Omental fat pad (tissue), 3 donors: ENCODE measurements at regions not wholly inside any gene's neighbourhood (a gene's known extent, or its start where the extent isn't known, plus 50 kb on each side); places are given as distances from the start of the nearest gene placed in this dataset.

Source experiments
- ATAC-seq: fragments of 150-250 bp; one replicate; pipeline ENCODE4 v1.9.1; 2016; ENCODE audit warnings: mild to moderate bottlenecking, moderate library complexity; ENCODE audit not compliant: low FRiP score
- DNase-seq: peaks from one replicate; pipeline ENCODE4 v3.0.0-alpha.2; 2019; ENCODE audit warnings: low spot score
- CTCF ChIP-seq, 3 donors: fragments of 450-650 bp; IDR thresholded peaks; one replicate each; pipeline ENCODE4 v1.5.1; 2016 to 2017; ENCODE audit warnings: antibody characterized with exemption in 3 of 3, mild to moderate bottlenecking in 3 of 3, moderate library complexity in 2 of 3

- TF ChIP-seq CTCF (IDR thresholded peaks at IDR 0.05): no peak
- no peak for ATAC-seq
- DNase-seq: no peak
Measured at GRCh38 chr11:119856681-119857485, 127.9 kb upstream of the NECTIN1 start.

GRCh38 chr11:119855066-119855465 lies 126.1 kb upstream of the NECTIN1 start:
- no peak for DNase-seq
- TF ChIP-seq CTCF (IDR thresholded peaks at IDR 0.05): no peak
- no peak for ATAC-seq

GRCh38 chr11:119854521-119854920 lies 125.5 kb upstream of the NECTIN1 start:
- DNase-seq: no peak
- TF ChIP-seq CTCF (IDR thresholded peaks at IDR 0.05): no peak
- no peak for ATAC-seq

GRCh38 chr11:119853581-119854360 lies 124.8 kb upstream of the NECTIN1 start:
- DNase-seq (no peak), ATAC-seq (no peak)
- no peak for TF ChIP-seq CTCF (IDR thresholded peaks at IDR 0.05)

GRCh38 chr11:119852741-119853140 lies 123.7 kb upstream of the NECTIN1 start:
- DNase-seq (no peak), ATAC-seq (no peak)
- no peak for TF ChIP-seq CTCF (IDR thresholded peaks at IDR 0.05)

- no peak for TF ChIP-seq CTCF (IDR thresholded peaks at IDR 0.05)
- no peak for ATAC-seq
- DNase-seq: no peak
Measured at GRCh38 chr11:119850822-119851409, 121.9 kb upstream of the NECTIN1 start.
